GM13977 (cell line): ENCODE measurements at regions not wholly inside any gene's neighbourhood (a gene's known extent, or its start where the extent isn't known, plus 50 kb on each side); places are given as distances from the start of the nearest gene placed in this dataset.
"Not testable (repeated sequence)": the region's sequence is repeated elsewhere in the genome, so short reads cannot be mapped to it uniquely, and the experiment has no call there.

Experiments
- DNase-seq: peaks from one replicate; pipeline ENCODE4 v3.0.0; 2012; ENCODE audit warnings: low spot score
- in situ Hi-C: fragments of 300-500 bp; cut with MboI; formaldehyde crosslinking; loops from one replicate; pipeline ENCODE4 v1.12.0; 2022; ENCODE audit warnings: low sequenced_read_pairs, low pct_unique_long_range_greater_than_20kb, mixed read lengths, inconsistent platforms; ENCODE audit not compliant: unreplicated experiment
- TF ChIP-seq, protein P1 (sequence below): IDR thresholded peaks from 2 replicates; pipeline ENCODE4 v1.5.1; 2012; ENCODE audit warnings: mild to moderate bottlenecking, control low read depth; ENCODE audit not compliant: insufficient read depth; ENCODE audit errors: extremely low read depth, missing control alignments

DNA sequence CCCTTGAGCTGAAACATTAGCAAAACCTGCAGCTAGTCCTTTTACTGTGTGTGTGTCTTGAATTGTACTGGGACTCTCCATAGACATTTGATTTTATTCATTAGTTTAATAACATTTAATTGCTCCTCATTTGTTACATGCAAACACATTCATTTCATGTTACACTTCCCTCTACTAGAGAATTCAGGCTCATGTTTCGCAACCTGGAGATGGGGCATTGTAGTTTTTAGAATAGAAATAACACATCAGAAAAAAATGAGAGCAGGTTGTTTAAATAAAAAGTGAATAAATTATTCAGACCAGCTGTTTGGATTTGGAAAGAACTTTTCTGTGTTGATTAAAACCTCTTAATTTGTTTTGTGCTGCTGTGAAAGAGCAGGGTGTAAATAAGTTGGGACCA, 243.9 kb downstream of the ETV1 start:
- in situ Hi-C loops: no loop called here
- DNase-seq: no peak
- TF ChIP-seq, protein P1, sequence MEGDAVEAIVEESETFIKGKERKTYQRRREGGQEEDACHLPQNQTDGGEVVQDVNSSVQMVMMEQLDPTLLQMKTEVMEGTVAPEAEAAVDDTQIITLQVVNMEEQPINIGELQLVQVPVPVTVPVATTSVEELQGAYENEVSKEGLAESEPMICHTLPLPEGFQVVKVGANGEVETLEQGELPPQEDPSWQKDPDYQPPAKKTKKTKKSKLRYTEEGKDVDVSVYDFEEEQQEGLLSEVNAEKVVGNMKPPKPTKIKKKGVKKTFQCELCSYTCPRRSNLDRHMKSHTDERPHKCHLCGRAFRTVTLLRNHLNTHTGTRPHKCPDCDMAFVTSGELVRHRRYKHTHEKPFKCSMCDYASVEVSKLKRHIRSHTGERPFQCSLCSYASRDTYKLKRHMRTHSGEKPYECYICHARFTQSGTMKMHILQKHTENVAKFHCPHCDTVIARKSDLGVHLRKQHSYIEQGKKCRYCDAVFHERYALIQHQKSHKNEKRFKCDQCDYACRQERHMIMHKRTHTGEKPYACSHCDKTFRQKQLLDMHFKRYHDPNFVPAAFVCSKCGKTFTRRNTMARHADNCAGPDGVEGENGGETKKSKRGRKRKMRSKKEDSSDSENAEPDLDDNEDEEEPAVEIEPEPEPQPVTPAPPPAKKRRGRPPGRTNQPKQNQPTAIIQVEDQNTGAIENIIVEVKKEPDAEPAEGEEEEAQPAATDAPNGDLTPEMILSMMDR: no peak

DNA sequence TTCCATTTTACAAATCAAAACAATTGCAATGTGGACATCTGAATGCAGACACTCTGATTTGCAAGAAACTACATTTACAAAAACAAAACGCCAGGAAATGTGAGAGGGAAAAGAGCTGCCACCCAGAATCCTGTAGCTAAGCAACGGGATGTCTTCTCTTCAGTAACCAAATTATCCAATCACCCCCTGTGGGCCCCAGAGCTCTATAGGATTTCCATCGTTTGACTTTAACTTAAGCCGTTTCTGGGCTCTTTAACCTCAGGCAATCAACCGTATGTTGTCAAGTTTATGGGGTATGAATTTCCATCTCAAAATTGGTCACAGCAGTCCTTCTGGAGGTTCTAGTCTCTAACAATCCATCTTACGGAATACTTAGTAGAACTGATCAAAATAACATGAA, 240.5 kb downstream of the ETV1 start:
- TF ChIP-seq, protein P1: no peak
- in situ Hi-C loops: no loop called here
- no peak for DNase-seq

DNA sequence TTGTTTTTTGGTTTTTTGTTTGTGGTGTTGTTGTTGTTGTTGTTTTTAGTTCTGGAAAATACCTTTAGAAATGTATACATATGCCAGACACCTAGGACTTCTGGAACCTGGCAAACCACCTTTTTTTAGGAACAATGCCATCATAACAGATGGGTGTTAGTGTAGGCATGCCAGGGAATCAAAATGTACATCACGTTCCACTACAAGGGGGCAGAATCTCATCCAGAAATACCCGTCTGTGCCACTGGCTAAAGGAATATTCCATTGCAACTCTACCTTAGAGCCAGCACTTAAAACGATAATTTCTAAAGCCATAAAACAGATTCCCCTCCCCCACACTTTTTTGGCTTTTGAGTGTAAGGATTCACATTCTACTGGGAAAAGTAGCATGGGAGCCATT, 239.8 kb downstream of the ETV1 start:
- TF ChIP-seq, protein P1: no peak
- in situ Hi-C loops: no loop called here
- DNase-seq: no peak

DNA sequence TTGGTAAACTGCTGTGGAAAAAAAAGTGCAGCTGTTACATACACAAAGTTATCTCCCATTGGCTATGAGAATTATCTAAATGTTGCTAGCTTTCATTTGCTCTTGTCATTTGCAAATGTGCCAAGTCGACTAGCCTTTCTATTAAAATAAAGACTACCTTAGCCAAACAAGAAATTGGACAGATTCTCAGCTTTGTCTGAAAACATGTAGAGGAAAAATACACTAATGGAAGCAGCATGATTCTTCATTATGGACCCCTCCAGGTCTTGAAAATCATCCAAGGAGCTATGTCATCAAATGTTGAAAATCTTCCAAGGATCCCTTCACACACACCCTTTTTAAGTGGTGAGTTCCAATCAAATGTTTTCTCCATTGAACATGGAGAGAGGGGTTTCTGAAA, 237.7 kb downstream of the ETV1 start:
- in situ Hi-C loops: no loop called here
- TF ChIP-seq, protein P1: no peak
- DNase-seq: no peak

DNA sequence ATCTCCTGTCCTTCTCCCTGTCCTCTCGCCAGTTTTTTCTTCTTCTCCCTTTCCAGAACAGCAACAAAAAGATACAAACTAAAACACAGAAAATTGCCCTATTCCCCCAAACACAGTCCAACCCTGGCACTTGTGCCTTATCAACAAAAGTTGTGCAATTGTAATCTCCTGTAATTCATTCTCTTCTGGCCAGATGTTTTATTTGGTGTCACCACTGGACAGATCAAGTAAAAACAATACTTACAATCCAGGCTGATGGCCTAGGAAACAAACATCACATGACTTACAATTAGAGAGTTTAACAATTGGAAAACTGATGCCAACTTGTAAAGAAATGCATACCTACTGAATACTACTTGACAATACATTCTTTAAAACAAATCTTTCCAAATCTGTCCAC, 231.6 kb downstream of the ETV1 start:
- in situ Hi-C loops: no loop called here
- TF ChIP-seq, protein P1: no peak
- no peak for DNase-seq

DNA sequence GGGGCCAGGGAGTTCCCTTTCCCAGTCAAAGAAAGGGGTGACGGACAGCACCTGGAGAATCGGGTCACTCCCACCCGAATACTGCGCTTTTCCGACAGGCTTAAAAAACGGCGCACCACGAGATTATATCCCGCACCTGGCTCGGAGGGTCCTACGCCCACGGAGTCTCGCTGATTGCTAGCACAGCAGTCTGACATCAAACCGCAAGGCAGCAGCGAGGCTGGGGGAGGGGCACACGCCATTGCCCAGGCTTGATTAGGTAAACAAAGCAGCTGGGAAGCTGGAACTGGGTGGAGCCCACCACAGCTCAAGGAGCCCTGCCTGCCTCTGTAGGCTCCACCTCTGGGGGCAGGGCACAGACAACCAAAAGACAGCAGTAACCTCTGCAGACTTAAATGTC, 223.6 kb downstream of the ETV1 start:
- DNase-seq, in situ Hi-C loops: not testable (repeated sequence)

DNA sequence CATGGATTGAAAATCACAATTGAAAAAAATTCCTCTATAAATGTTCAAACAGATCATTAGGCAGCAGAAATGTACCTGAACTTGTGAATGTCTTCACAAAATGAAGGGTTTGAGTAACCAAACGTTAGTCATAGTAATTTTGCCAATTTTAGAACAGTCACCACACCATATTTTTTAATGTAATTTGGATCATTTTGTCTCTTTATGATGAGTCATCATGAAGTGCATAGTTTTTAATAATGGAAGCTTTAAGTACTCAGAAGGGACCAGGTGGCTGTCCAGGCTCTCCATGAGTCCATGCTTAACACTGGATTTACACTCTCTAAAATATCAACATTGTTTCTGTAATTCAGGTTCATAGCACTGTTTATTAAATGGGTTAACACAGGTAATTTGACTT, 219.2 kb downstream of the ETV1 start:
- in situ Hi-C loops: no loop called here
- no peak for DNase-seq
- TF ChIP-seq, protein P1: no peak

DNA sequence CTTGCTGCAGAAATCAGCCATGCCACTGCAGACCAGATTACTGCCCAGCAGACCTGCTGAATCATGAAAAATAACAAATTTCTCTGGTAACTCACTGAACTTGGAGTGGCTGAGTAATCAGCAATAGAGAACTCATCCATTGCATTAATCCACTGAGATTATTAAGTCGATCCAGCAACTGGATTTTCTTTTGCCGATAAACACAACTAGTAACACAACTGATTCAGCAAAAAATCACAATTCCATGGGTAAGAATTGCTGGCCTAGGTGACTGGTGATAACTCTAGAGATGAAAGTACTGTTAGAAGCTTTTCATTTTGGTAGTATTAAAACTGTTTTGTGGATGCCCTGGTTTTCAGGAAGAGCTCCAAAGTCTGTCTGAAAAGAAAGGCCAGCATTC, 214.5 kb downstream of the ETV1 start:
- DNase-seq: no peak
- in situ Hi-C loops: no loop called here

More for the DNA sequence above, 214.5 kb downstream of the ETV1 start:
- TF ChIP-seq, protein P1: no peak
